HepG2 (cell line): ENCODE measurements at regions not wholly inside any gene's neighbourhood (a gene's known extent, or its start where the extent isn't known, plus 50 kb on each side); places are given as distances from the start of the nearest gene placed in this dataset.

Experiments used
- ATAC-seq: fragments of 200-7000 bp; cut with Tn5 transposase; 3 replicates; pipeline ENCODE4 v1.9.1; 2020; ENCODE audit warnings: mild to moderate bottlenecking, moderate library complexity
- BruUV-seq: library from RNA; stranded (reverse); fragments of 400-500 nt; replicated peaks from 2 replicates; lab custom pipeline; 2021; lab: Mats Ljungman, UMichigan
- CTCF ChIA-PET: fragments of 300-600 bp; formaldehyde crosslinking; extraction: SDS; loops from one replicate; lab custom pipeline; 2021; ENCODE audit warnings: low total read pairs, inconsistent platforms, low intra/inter-chr PET ratio; lab: Yijun Ruan, JAX
- POLR2A ChIA-PET: fragments of 350-600 bp; sonication (Branson Sonifier 250); formaldehyde crosslinking; loops from one replicate; lab custom pipeline; 2020; ENCODE audit warnings: antibody characterized with exemption, inconsistent platforms; lab: Yijun Ruan, JAX
- DNase-seq: peaks from one replicate; pipeline ENCODE4 v3.0.0-alpha.2; 2015; ENCODE audit warnings: low spot score
- FAIRE-seq: peaks from 3 replicates; lab custom pipeline; 2011; peaks lifted over from hg19 to GRCh38; lab: Jason Lieb, UNC
- H2AFZ ChIP-seq: one replicate; pipeline ENCODE4 v1.6.1; 2011; ENCODE audit warnings: low read length, inconsistent platforms
- H3K27ac ChIP-seq: fragments of 300-600 bp; 3 replicates; pipeline ENCODE4 v1.8.0; 2011; ENCODE audit warnings: mixed run types, mild to moderate bottlenecking, mixed read lengths, low read length, inconsistent platforms; ENCODE audit not compliant: insufficient read depth; ENCODE audit errors: extremely low read length
- H3K27me3 ChIP-seq, 2 experiments: fragments of 200-600 bp in 1 of 2; 2 replicates in 1 of 2; 3 replicates in 1 of 2; pipeline versions ENCODE4 v1.6.0 to v1.8.0; 2011; ENCODE audit warnings: low read length in 2 of 2, mild to moderate bottlenecking in 2 of 2, moderate library complexity in 2 of 2, inconsistent platforms in 1 of 2; ENCODE audit not compliant: insufficient read depth in 2 of 2, control insufficient read depth in 1 of 2
- H3K36me3 ChIP-seq, 2 experiments: fragments of 200-600 bp in 1 of 2; replicated peaks in 1 of 2; 2 replicates in 1 of 2; 3 replicates in 1 of 2; pipeline versions ENCODE4 v1.5.1 to v1.8.0; 2011; ENCODE audit warnings: low read length in 2 of 2, inconsistent platforms in 1 of 2; ENCODE audit not compliant: insufficient read depth in 2 of 2, control insufficient read depth in 1 of 2
- H3K4me1 ChIP-seq: 2 replicates; pipeline ENCODE4 v1.5.1; 2012; ENCODE audit warnings: low read length, inconsistent platforms; ENCODE audit not compliant: insufficient read depth
- H3K4me2 ChIP-seq: 2 replicates; pipeline ENCODE4 v1.6.0; 2011; ENCODE audit warnings: low read depth, low read length, inconsistent platforms
- H3K4me3 ChIP-seq, 3 experiments: fragments of 200-600 bp in 1 of 3; sonication (generic), shearing (Covaris generic) in 1 of 3; replicated peaks in 1 of 3; 2 replicates each; pipeline ENCODE4 v1.5.1; 2011 to 2016; ENCODE audit warnings: low read length in 3 of 3, inconsistent platforms in 2 of 3, low read depth in 2 of 3, mild to moderate bottlenecking in 2 of 3, control low read depth in 1 of 3, mixed read lengths in 1 of 3; ENCODE audit not compliant: insufficient read depth in 1 of 3
- H3K79me2 ChIP-seq: one replicate; pipeline ENCODE4 v1.6.1; 2011; ENCODE audit warnings: low read length, inconsistent platforms; ENCODE audit not compliant: insufficient read depth
- H3K9ac ChIP-seq: 2 replicates; pipeline ENCODE4 v1.6.0; 2011; ENCODE audit warnings: mild to moderate bottlenecking, low read depth, low read length, inconsistent platforms; ENCODE audit not compliant: insufficient read depth
- H3K9me3 ChIP-seq: 2 replicates; pipeline ENCODE4 v1.5.1; 2012; ENCODE audit warnings: mild to moderate bottlenecking, low read length
- H4K20me1 ChIP-seq: 2 replicates; pipeline ENCODE4 v1.6.0; 2011; ENCODE audit warnings: inconsistent platforms, mild to moderate bottlenecking, low read length, moderate library complexity; ENCODE audit not compliant: insufficient read depth
- BRD4 ChIP-seq: sonication (generic); formaldehyde crosslinking; IDR thresholded peaks from 2 replicates; pipeline ENCODE4 v1.4.0; 2020; ENCODE audit warnings: missing genetic modification reagents
- CREB1 ChIP-seq, 2 experiments: fragments of 450-650 bp in 1 of 2; IDR thresholded peaks; 2 replicates each; pipeline ENCODE4 v1.6.1; 2016 to 2017; ENCODE audit warnings: control low read depth in 1 of 2, mild to moderate bottlenecking in 1 of 2, missing compliant biosample characterization in 1 of 2, missing genetic modification characterization in 1 of 2
- ZNF670 ChIP-seq: sonication (generic); formaldehyde crosslinking; IDR thresholded peaks from 2 replicates; pipeline ENCODE4 v1.8.0; 2022; ENCODE audit warnings: mild to moderate bottlenecking, missing genetic modification reagents, borderline replicate concordance
- in situ Hi-C: cut with HindIII; loops from 2 replicates; pipeline ENCODE4 v1.10.0; 2017; ENCODE audit warnings: low pct_unique_long_range_greater_than_20kb; ENCODE audit not compliant: extremely low pct_ligation_motif_present
- intact Hi-C: fragments of 100-400 bp; cut with micrococcal nuclease; formaldehyde crosslinking; loops from one replicate; pipeline ENCODE4 v1.10.0; 2022; ENCODE audit not compliant: unreplicated experiment
- TF ChIP-seq, protein P1 (sequence below): sonication (generic); formaldehyde crosslinking; IDR thresholded peaks from 2 replicates; pipeline ENCODE4 v1.4.0; 2020; ENCODE audit warnings: missing genetic modification reagents, borderline replicate concordance
- TF ChIP-seq, protein P2 (sequence below): IDR thresholded peaks from 2 replicates; pipeline ENCODE4 v1.6.1; 2012; ENCODE audit warnings: low read length, improper control_type of control experiment

DNA sequence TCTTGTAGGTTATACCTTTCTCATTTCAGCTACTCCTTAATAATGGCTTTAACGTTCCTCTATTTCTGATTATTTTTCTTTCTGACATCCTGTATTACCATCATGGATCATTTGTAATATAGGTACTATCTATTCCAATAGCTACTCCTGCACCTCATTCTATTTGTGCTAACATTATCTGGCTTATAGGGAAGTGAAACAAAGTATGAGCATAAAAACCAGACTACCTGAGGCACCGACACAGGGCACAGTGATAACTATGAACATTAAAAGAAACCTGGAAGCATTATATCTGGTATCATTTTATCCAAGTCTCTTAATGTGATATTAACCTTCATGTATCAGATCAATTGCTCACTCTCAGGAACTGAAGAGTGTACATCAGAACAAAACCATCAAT is 407.3 kb downstream of the DMRT2 start (continued):
- TF ChIP-seq, protein P1, sequence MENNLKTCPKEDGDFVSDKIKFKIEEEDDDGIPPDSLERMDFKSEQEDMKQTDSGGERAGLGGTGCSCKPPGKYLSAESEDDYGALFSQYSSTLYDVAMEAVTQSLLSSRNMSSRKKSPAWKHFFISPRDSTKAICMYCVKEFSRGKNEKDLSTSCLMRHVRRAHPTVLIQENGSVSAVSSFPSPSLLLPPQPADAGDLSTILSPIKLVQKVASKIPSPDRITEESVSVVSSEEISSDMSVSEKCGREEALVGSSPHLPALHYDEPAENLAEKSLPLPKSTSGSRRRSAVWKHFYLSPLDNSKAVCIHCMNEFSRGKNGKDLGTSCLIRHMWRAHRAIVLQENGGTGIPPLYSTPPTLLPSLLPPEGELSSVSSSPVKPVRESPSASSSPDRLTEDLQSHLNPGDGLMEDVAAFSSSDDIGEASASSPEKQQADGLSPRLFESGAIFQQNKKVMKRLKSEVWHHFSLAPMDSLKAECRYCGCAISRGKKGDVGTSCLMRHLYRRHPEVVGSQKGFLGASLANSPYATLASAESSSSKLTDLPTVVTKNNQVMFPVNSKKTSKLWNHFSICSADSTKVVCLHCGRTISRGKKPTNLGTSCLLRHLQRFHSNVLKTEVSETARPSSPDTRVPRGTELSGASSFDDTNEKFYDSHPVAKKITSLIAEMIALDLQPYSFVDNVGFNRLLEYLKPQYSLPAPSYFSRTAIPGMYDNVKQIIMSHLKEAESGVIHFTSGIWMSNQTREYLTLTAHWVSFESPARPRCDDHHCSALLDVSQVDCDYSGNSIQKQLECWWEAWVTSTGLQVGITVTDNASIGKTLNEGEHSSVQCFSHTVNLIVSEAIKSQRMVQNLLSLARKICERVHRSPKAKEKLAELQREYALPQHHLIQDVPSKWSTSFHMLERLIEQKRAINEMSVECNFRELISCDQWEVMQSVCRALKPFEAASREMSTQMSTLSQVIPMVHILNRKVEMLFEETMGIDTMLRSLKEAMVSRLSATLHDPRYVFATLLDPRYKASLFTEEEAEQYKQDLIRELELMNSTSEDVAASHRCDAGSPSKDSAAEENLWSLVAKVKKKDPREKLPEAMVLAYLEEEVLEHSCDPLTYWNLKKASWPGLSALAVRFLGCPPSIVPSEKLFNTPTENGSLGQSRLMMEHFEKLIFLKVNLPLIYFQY (CRISPR knock-in tag) = no peak
- TF ChIP-seq, protein P2, sequence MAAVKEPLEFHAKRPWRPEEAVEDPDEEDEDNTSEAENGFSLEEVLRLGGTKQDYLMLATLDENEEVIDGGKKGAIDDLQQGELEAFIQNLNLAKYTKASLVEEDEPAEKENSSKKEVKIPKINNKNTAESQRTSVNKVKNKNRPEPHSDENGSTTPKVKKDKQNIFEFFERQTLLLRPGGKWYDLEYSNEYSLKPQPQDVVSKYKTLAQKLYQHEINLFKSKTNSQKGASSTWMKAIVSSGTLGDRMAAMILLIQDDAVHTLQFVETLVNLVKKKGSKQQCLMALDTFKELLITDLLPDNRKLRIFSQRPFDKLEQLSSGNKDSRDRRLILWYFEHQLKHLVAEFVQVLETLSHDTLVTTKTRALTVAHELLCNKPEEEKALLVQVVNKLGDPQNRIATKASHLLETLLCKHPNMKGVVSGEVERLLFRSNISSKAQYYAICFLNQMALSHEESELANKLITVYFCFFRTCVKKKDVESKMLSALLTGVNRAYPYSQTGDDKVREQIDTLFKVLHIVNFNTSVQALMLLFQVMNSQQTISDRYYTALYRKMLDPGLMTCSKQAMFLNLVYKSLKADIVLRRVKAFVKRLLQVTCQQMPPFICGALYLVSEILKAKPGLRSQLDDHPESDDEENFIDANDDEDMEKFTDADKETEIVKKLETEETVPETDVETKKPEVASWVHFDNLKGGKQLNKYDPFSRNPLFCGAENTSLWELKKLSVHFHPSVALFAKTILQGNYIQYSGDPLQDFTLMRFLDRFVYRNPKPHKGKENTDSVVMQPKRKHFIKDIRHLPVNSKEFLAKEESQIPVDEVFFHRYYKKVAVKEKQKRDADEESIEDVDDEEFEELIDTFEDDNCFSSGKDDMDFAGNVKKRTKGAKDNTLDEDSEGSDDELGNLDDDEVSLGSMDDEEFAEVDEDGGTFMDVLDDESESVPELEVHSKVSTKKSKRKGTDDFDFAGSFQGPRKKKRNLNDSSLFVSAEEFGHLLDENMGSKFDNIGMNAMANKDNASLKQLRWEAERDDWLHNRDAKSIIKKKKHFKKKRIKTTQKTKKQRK = no peak
- no peak for TF ChIP-seq ZNF670

DNA sequence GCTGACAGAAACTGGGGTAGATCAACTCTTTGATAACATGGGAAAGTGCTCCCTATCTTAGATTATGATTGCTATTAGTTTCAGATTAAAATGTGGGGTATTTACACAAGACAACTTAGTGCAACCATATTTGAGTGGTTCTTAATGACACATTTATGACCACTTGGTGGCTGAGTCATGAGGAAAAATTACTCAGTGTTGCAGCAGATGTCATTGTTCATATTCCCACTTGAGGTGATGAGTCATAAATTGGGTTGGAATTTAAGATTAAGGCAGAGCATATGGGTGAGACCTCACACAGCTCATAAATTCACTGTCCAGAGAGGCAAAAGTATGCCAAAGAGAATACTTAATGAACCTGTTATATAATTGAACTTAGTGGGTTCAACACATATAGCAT is 408.3 kb downstream of the DMRT2 start:
- CTCF ChIA-PET = no interaction called here
- FAIRE-seq (no peak), ATAC-seq (no peak)

More for the DNA sequence above, 408.3 kb downstream of the DMRT2 start:
- no peak for DNase-seq
- no peak overlapping the region for H3K4me3 ChIP-seq
- H3K9ac ChIP-seq = no peak overlapping the region
- no peak overlapping the region for H3K27ac ChIP-seq
- H3K79me2 ChIP-seq = no peaks in the 10 kb centered on the region
- H3K9me3 ChIP-seq = no peaks in the 10 kb centered on the region
- no peaks in the 10 kb centered on the region for H4K20me1 ChIP-seq
- in situ Hi-C loops = loop anchor here (25.0 kb wide), 1 partner anchor 379 kb away; no protein-coding TSS in a partner anchor
- no peak overlapping the region for H2AFZ ChIP-seq
- H3K4me2 ChIP-seq = no peak overlapping the region
- BruUV-seq = no TSS peak
- intact Hi-C loops = no loop called here
- H3K36me3 ChIP-seq = no peaks in the 10 kb centered on the region
- POLR2A ChIA-PET = no interaction called here
- TF ChIP-seq CREB1 (IDR thresholded peaks at IDR 0.05) = peak; percentile 52; the same call in 1 of the 2 replicates
- TF ChIP-seq CREB1 (CRISPR knock-in tag; IDR thresholded peaks at IDR 0.05) = no peak
- TF ChIP-seq BRD4 = no peak
- H3K27me3 ChIP-seq = no peaks in the 10 kb centered on the region
- H3K4me1 ChIP-seq = peaks cover 23% of the 10 kb centered on the region
